GM12873 (cell line): ENCODE measurements at regions not wholly inside any gene's neighbourhood (a gene's known extent, or its start where the extent isn't known, plus 50 kb on each side); places are given as distances from the start of the nearest gene placed in this dataset.

Source experiments
- TF ChIP-seq, protein P1 (sequence below): IDR thresholded peaks from 2 replicates; pipeline ENCODE4 v1.5.1; 2012; ENCODE audit warnings: low read depth, mild to moderate bottlenecking, moderate library complexity, low read length, control low read depth; ENCODE audit not compliant: insufficient read depth; ENCODE audit errors: missing control alignments

DNA sequence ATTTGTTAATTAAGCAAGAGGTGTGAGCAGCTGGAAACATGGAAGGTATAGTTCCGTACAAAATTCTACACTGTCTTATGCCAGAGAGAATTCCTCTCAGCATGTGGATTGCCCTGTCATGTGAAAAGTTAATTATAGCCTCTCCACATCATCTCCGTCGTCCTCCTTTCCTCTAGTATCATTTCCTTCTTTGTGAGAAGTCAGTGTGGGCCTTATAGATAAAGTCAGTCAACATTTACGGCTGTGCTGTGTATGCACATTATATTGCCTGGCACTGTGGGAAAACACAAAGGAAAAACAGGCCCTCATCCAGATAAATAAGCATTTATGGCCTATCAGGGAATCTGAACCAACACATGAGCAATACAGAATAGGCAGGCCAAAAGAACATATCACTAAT, 236.6 kb downstream of the SEC23A start:
- TF ChIP-seq, protein P1, sequence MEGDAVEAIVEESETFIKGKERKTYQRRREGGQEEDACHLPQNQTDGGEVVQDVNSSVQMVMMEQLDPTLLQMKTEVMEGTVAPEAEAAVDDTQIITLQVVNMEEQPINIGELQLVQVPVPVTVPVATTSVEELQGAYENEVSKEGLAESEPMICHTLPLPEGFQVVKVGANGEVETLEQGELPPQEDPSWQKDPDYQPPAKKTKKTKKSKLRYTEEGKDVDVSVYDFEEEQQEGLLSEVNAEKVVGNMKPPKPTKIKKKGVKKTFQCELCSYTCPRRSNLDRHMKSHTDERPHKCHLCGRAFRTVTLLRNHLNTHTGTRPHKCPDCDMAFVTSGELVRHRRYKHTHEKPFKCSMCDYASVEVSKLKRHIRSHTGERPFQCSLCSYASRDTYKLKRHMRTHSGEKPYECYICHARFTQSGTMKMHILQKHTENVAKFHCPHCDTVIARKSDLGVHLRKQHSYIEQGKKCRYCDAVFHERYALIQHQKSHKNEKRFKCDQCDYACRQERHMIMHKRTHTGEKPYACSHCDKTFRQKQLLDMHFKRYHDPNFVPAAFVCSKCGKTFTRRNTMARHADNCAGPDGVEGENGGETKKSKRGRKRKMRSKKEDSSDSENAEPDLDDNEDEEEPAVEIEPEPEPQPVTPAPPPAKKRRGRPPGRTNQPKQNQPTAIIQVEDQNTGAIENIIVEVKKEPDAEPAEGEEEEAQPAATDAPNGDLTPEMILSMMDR: no peak

DNA sequence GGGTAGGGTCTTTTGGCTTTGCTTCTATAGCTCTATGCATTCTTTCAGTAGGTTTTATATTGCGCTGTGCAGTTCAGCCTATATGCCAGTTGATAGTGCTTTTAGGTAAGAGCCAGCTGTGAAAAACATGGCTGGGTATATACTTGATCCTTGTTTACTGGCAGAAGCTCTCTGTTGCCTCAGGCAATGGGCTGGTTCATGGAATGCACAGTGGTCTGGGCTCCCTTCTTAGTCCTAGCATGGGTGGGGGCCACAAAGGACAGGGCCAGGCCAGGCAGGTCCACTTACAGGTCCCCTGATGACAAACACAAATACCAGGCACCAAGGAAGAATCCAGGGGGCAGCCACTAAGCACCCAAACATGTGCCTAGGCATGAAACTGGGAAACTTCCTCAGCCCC, 240.7 kb downstream of the SEC23A start:
- TF ChIP-seq, protein P1: no peak

DNA sequence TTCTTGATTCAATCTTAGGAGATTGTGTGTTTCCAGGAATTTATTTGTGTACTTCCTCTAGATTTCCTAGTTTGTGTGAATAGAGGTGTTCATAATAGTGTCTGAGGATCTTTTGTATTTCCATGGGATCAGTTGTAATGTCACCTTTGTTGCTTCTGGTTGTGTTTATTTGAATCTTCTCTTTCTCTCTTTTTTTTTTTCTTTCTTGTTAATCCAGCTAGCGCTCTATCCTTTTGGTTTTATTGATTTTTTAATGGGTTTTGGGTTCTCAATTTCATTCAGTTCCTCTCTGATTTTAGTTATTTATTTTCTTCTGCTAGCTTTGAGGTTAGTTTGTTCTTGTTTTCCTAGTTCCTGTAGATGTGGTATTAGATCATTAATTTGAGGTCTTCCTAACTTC, 242.5 kb downstream of the SEC23A start:
- TF ChIP-seq, protein P1: no peak

DNA sequence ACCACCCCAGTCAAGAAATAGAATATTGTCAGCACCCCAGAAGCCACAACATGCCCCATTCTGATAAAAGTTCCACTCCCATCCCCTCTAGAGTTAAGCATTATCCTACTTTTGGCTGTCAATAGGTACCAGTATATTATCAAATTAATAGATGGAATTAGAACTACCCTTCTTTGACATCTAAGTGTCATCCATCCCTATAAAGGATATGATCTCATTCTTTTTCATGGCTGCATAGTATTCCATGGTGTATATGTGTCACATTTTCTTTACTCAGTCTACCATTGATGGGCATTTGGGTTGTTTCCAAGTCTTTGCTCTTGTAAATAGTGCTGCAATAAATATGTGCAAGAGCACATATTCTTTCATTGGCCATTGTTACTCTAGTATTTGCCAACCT, 246.2 kb downstream of the SEC23A start:
- TF ChIP-seq, protein P1: no peak

DNA sequence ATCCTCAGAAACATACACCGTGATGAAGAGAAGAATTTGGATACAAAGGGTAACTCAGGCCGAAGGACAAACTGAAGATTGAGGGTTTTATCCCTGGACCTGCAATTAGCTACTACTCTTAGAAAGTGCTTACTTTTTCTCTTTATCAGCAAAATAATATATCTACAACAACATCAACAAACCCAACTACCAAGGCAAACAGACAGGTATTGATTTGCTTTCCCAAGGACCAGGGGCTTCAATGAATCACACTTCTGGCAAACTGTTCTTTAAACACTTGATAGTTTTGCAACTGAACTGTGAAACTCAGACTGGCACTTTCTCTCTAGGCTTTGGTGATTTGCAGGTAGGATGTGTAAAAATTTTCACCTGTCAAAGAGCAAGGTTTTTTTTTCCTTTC, 247.5 kb downstream of the SEC23A start:
- TF ChIP-seq, protein P1: no peak

DNA sequence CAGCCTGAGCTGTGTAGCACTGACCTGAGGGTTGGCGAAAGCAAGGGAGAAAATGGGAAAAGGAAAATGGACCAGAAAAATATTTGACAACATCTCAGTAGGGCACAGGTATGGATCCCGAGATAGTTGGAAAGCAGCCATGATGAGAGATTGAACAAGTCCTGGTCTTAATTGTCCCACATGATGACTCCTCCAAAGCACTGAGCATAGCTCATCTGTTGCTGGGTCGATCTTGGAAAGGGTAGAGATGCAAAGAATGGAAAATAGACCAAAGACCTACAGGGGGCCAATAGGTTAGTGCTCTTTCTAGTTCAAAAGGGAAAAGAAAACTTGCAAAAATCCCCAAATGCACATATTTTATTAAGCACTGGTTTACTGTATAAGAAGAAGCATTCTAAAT, 251.9 kb downstream of the SEC23A start:
- TF ChIP-seq, protein P1: no peak

DNA sequence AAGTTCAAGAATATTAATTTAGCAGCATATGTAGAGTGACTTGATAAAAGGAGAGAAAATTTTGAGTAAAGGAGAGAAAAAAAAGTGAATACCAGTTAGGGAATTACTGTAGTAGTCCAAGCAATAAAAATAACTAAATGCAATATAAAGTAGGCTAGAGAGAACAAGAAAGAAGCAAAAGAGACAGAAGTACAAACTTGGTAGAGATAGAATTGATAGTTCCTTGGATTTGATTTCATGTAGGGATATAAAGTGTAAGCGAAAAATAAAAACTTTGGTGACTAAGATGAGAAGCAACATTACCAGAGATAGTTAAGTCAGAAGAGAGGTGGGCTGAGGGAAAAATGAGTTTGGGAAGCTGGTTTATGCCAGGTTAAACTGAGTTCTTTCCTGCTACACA, 252.4 kb downstream of the SEC23A start:
- TF ChIP-seq, protein P1: no peak

DNA sequence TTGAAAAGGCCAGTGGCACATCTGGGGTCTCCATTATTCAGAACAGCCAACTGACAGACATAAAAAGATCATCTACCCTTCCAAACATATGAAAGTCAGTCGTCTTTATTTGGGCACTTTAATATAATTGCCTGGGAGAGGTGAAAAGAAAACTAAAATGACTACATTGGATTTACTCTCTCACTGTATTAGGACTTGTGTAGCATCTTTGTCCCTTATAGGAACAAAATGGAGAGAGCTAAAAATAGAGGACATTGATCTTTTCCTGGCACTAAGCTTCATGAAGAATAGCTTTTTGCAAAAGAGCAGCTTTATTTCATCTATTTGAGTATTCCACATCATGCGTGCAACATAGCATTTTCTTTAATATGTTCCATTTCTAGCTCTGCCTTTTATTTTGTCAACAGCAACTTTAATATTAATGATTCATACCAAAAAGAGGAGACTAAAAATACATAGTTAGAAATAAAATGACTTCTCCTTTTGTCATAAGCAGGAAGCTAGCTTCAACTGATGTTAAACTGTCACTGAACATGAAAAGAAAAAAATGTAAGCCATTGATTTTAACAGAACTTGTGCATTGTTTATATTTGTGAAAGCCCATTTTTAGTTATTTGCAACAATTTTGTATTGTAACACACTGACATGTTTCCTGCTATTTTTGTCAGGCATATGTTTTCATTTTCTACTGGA, 254.6 kb downstream of the SEC23A start:
- TF ChIP-seq, protein P1: no peak
